HG02870 (cell line): ENCODE measurements at regions not wholly inside any gene's neighbourhood (a gene's known extent, or its start where the extent isn't known, plus 50 kb on each side); places are given as distances from the start of the nearest gene placed in this dataset.
"Not testable (repeated sequence)": the region's sequence is repeated elsewhere in the genome, so short reads cannot be mapped to it uniquely, and the experiment has no call there.

Experiments used
- ATAC-seq: cut with Tn5 transposase; IDR thresholded peaks from one replicate; pipeline ENCODE4 v1.9.1; 2021; ENCODE audit warnings: mild to moderate bottlenecking, moderate library complexity; ENCODE audit not compliant: unreplicated experiment

GRCh38 chr3:64783200-64783599, 95.4 kb upstream of the ADAMTS9 start:
- ATAC-seq, result no peak

DNA sequence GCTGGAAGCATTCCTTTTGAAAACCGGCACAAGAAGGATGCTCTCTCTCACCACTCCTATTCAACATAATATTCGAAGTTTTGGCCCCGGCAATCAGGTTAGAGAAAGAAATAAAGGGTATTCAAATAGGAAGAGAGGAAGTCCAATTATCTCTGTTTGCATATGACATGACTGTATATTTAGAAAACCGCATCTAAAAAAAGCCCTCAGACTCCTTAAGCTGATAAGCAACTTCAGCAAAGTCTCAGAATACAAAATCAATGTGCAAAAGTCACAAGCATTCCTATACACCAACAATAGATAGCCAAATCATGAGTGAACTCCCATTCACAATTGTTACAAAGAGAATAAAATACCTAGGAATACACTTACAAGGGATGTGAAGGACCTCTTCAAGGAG, 93.1 kb upstream of the ADAMTS9 start:
- not testable (repeated sequence) for ATAC-seq

DNA sequence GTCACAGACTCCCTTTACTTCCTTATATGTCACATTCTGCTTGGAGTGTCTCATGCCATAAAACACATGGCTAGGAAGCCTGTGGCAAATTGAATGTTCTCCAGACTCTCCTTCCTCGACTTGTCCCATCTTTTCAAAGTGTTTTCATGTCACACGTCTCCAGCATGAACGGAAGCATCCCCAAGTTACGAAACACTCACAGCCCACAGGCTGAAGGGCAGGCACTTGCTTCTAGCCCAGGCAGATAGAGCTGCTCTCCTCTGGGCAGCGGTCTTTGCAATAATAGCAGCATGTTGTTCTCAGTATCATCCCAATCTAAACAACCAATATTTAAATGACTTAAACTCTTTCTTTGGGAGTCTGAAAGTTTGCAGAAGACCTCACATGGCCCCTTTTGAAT, 85.3 kb upstream of the ADAMTS9 start:
- ATAC-seq, result no peak

GRCh38 chr3:64766440-64766839, 78.6 kb upstream of the ADAMTS9 start:
- ATAC-seq, result no peak

GRCh38 chr3:64765947-64766346, 78.1 kb upstream of the ADAMTS9 start:
- no peak for ATAC-seq

DNA sequence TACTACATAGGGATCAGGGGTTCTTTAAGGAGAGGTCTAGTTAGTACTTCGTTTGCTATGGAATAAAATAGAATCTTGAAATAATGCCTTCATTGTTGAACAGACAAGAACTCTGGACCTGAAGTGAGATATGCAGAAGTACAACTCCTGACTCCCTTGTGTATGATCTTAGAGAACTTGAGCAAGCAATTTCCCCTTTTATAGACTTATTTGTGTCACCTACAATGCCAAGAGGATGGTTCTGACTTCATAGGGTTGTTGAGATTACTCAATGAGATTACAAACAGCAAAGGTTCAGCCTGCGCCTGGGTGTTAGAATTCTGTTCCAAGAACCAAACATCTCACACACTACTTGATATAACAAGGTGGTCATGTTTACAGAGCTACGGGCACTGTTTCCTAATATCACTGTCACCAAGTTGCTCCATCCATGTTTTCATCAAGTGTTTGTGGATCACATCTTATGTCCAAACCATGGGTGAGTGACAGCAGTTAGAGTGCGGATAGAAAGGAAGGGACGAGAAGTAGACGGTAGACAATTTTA, 76.7 kb upstream of the ADAMTS9 start:
- no peak for ATAC-seq

DNA sequence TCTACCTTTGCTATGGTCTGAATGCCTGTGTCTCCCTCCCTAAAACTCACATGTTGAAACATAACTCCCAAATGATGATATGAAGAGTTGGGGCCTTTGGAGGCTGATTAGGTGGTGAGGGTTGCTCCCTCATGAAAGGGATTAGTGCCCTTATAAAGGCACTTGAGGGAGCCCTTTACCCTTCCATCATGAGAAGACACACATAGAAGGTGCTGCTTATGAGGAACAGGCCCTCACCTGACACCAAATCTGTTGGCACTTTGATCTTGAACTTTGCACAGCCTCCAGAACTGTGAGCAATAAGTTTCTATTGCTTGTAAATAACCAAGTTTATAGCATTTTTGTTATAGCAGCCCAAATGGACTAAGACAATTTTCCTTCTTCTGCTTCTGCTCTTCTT, 76.2 kb upstream of the ADAMTS9 start:
- no peak for ATAC-seq

GRCh38 chr3:64761729-64762128, 73.9 kb upstream of the ADAMTS9 start:
- ATAC-seq, result no peak

GRCh38 chr3:64760258-64760657, 72.5 kb upstream of the ADAMTS9 start:
- ATAC-seq, result no peak

DNA sequence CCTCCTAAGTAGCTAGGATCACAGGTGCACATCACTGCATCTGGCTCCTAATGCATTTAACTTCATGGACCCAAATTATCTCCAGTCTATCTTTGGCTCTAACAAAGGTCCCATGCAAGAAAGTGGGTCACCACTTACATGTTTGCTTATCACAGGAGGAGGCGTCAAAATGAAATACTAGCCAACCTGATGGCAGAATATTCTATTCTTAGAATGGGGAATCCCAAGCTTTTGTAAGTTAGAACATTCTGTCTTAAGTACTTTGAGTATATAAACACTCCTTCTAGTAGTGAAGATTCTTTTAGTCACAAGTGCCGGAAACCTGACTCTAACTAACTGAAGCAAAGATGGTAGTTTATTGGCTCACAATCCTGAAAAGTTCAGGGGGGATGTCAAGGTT, 72.0 kb upstream of the ADAMTS9 start:
- no peak for ATAC-seq

DNA sequence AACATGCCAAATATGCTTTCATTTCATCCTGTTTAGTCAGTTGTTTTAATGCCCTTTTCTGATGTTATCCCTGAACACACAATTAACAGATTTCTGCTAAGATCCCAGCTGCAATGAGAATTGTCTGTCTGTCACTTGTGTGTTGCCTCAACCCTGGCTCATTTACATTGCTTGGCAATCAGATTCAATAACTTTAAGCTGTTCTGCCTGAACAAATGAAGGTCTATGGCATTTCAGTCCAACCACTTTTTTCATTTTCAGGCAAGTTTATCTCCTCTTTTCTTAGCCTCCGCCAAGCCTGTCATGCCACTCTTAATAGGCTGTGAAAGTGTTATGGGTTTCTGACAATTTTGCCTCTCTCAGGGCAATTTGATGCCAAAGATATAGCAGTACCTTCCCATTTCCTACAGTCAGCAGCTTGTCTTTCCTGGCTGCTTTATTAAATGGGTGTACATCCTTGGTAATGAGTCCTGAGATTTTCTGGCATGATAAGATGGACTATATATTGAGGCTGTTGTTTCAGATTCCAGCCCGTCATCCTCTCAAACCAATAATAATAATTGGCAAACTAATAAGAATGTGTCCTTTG, 68.7 kb upstream of the ADAMTS9 start:
- ATAC-seq, result no peak

DNA sequence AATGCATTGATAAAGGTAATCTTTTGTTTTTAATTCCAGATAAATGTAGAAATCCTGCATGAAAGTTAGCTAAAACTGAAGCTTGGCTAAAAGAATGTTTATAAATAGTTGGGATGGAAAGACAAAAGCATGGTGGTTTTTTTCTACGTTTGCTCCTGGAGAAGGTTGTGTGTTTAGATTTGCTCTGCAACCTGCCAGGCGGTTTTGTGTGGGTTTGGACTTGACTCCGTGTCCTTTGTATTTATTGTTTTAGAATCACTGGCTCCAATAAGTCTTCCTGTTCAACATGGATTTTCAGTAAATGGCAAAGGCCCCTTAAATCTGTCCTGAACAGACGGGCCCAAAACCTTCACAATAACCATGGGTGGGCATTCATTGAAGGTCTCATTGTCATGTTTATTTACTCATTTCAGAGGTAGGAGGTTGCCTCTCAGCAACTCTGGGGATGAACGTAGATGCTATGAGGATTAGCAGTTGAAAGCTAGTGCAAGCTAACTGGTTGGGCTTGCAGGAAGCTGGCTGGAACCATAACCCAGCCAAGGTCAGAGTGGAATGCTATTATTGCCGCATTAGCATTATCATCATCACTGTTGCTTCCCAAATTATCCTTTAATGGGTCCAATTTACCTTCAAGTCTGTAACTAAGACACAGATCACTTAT, 60.6 kb upstream of the ADAMTS9 start:
- no peak for ATAC-seq

DNA sequence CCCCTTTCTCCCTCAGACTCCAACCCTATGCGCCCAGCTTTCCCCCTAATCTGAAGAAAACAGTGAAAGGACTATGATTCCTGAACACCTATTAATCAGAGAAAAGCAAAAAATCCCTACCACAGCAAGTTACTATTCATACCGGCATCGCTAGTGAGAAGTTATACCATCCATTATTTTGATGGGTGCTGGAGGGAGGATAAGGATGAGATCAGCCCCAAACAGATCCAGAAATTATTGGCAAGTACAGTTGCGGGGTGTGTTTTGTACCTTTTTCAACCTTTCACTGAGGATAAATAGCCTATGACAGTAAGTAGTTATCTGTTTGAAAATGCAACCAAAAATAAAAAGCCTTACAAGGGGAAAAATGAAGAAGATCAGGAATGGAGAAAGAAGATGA, 59.9 kb upstream of the ADAMTS9 start:
- ATAC-seq, result no peak

GRCh38 chr3:64743887-64744243, 56.1 kb upstream of the ADAMTS9 start:
- ATAC-seq, result no peak

- no peak for ATAC-seq
Measured at GRCh38 chr3:64743156-64743886, 55.5 kb upstream of the ADAMTS9 start.

GRCh38 chr3:64741341-64741740, 53.5 kb upstream of the ADAMTS9 start:
- no peak for ATAC-seq

- ATAC-seq, result no peak
Measured at GRCh38 chr3:64739971-64740631, 52.3 kb upstream of the ADAMTS9 start.
